ENCODE measurements at regions not wholly inside any gene's neighbourhood (a gene's known extent, or its start where the extent isn't known, plus 50 kb on each side); places are given as distances from the start of the nearest gene placed in this dataset.

GRCh38 chr6:112822769-112823168 is 475.6 kb downstream of the RFPL4B start:
- CTCF ChIA-PET, result no interaction called here

GRCh38 chr6:112827793-112828192 is 480.7 kb downstream of the RFPL4B start:
- WGBS (ENCODE audit: missing lambda C conversion rate), result 43% methylated on average over 2 of the region's 2 CpGs
- no peaks in the 10 kb centered on the region for H3K4me1 ChIP-seq
- FAIRE-seq, result no peak
- DNase-seq (ENCODE audit: low read depth in 1 of 2, low spot score in 1 of 2), result no peak
- POLR2A ChIA-PET, result no interaction called here
- H3K4me3 ChIP-seq, result no peak overlapping the region
- CTCF ChIA-PET, result no interaction called here
- H3K27ac ChIP-seq, result no peak overlapping the region
- no peak for ATAC-seq
- H3K4me2 ChIP-seq, result no peak overlapping the region
- H3K9me3 ChIP-seq, result no peaks in the 10 kb centered on the region
- TF ChIP-seq EHMT2 (IDR thresholded peaks at IDR 0.05; ENCODE audit: low read depth) (no peak), CHD2 (IDR thresholded peaks at IDR 0.05; ENCODE audit: low read length, partially characterized antibody) (no peak), FOSB (CRISPR knock-in tag; IDR thresholded peaks at IDR 0.05) (no peak), BCL3 (IDR thresholded peaks at IDR 0.05) (no peak), HMGXB4 (CRISPR knock-in tag; IDR thresholded peaks at IDR 0.05; ENCODE audit: borderline replicate concordance) (no peak), HOXB5 (CRISPR knock-in tag; IDR thresholded peaks at IDR 0.05) (no peak), NPAS2 (CRISPR knock-in tag; IDR thresholded peaks at IDR 0.05; ENCODE audit: borderline replicate concordance) (no peak), RARB (CRISPR knock-in tag; IDR thresholded peaks at IDR 0.05) (no peak), MAZ (IDR thresholded peaks at IDR 0.05; ENCODE audit: borderline replicate concordance, low read depth, low read length) (no peak), KDM1A (IDR thresholded peaks at IDR 0.05; ENCODE audit: low read depth) (no peak), SMC3 (IDR thresholded peaks at IDR 0.05) (no peak), JUN (IDR thresholded peaks at IDR 0.05) (no peak), TP53 (CRISPR knock-in tag; IDR thresholded peaks at IDR 0.05) (no peak), HES2 (IDR thresholded peaks at IDR 0.05) (no peak), HDAC2 (IDR thresholded peaks at IDR 0.05) (no peak), CHD4 (IDR thresholded peaks at IDR 0.05; ENCODE audit: borderline replicate concordance) (no peak), ELK1 (IDR thresholded peaks at IDR 0.05; ENCODE audit: low read depth, low read length) (no peak), KDM5A (IDR thresholded peaks at IDR 0.05) (no peak), MAX (IDR thresholded peaks at IDR 0.05) (no peak), NFE2L2 (conservative IDR thresholded peaks at IDR 0.05; ENCODE audit: low read length) (no peak)

More at GRCh38 chr6:112822769-112823168, 475.6 kb downstream of the RFPL4B start:
- H3K27ac ChIP-seq, result no peak overlapping the region
- 67% methylated on average over 2 of the region's 2 CpGs for WGBS (ENCODE audit: missing lambda C conversion rate)
- no peak overlapping the region for H3K4me2 ChIP-seq
- no peaks in the 10 kb centered on the region for H3K4me1 ChIP-seq
- FAIRE-seq (no peak), DNase-seq (ENCODE audit: low read depth in 1 of 2, low spot score in 1 of 2) (no peak), ATAC-seq (no peak)
- H3K9me3 ChIP-seq, result no peaks in the 10 kb centered on the region
- no peak overlapping the region for H3K4me3 ChIP-seq
- TF ChIP-seq HDAC2 (IDR thresholded peaks at IDR 0.05), result no peak
- no peak for TF ChIP-seq HES2 (IDR thresholded peaks at IDR 0.05)
- no peak for TF ChIP-seq HOXB13 (CRISPR knock-in tag; IDR thresholded peaks at IDR 0.05; ENCODE audit: low read depth)
- no peak for TF ChIP-seq EHF (CRISPR knock-in tag; IDR thresholded peaks at IDR 0.05)
- POLR2A ChIA-PET, result no interaction called here

All from A549 (cell line).